Central memory CD8-positive, alpha-beta T cell (primary cell): ENCODE measurements at regions not wholly inside any gene's neighbourhood (a gene's known extent, or its start where the extent isn't known, plus 50 kb on each side); places are given as distances from the start of the nearest gene placed in this dataset.

Experiments
- ATAC-seq: fragments of 150-1000 bp; cut with Tn5 transposase; replicated peaks from 2 replicates; pipeline ENCODE4 v1.10.0; 2022; ENCODE audit warnings: mild to moderate bottlenecking, moderate FRiP score, moderate number of reproducible peaks; ENCODE audit not compliant: poor library complexity, severe bottlenecking; ENCODE audit errors: extremely low read depth
- DNase-seq, 2 donors: peaks; one replicate each; pipeline ENCODE4 v3.0.0; 2021; ENCODE audit warnings: low spot score in 2 of 2
- H3K27ac Mint-ChIP-seq: one replicate; pipeline ENCODE4 v1.8.0; 2022; ENCODE audit warnings: low read depth, mild to moderate bottlenecking, moderate library complexity, mixed read lengths
- H3K27me3 Mint-ChIP-seq: one replicate; pipeline ENCODE4 v1.8.0; 2022; ENCODE audit warnings: mixed read lengths
- H3K36me3 Mint-ChIP-seq: one replicate; pipeline ENCODE4 v1.8.0; 2022; ENCODE audit warnings: mild to moderate bottlenecking, moderate library complexity, mixed read lengths; ENCODE audit not compliant: insufficient read depth
- H3K4me1 Mint-ChIP-seq: one replicate; pipeline ENCODE4 v1.8.0; 2022; ENCODE audit warnings: mixed read lengths
- H3K4me3 Mint-ChIP-seq: one replicate; pipeline ENCODE4 v1.8.0; 2022; ENCODE audit warnings: mild to moderate bottlenecking, moderate library complexity, mixed read lengths
- H3K9me3 Mint-ChIP-seq: one replicate; pipeline ENCODE4 v1.8.0; 2022; ENCODE audit warnings: mixed read lengths

DNA sequence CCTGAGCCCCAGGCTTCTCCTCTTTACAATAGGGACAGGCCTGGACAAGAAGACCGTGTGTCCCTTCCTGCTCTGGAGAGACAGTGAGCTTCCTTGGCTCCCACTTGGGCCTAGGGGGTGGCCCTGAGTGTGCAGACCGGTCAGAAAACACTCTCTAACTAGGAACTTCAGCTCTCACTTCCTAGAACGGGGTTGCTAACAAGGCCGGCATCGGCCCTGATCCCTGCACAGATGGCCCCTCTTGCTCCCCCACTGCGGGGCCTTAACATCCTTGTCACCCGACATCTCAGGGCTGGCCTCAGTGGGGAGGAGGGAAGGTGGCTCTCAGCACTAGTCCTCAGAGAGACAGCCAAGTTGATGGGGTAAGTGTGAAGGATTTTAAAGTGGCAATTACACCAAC, 406.9 kb downstream of the CTTN start:
- DNase-seq (no peak), ATAC-seq (no peak)
- Mint-ChIP-seq H3K27me3 (peaks cover 15% of the 10 kb centered on the region), H3K4me3 (no peak overlapping the region), H3K36me3 (no peaks in the 10 kb centered on the region), H3K9me3 (no peaks in the 10 kb centered on the region), H3K27ac (no peak overlapping the region), H3K4me1 (no peaks in the 10 kb centered on the region)

GRCh38 chr11:70805971-70806370, 407.6 kb downstream of the CTTN start:
- H3K4me3 Mint-ChIP-seq, result no peak overlapping the region

GRCh38 chr11:70806461-70807194, 408.3 kb downstream of the CTTN start:
- Mint-ChIP-seq H3K4me1 (no peaks in the 10 kb centered on the region), H3K27me3 (peaks cover 15% of the 10 kb centered on the region), H3K4me3 (no peak overlapping the region), H3K9me3 (no peaks in the 10 kb centered on the region), H3K36me3 (no peaks in the 10 kb centered on the region), H3K27ac (no peak overlapping the region)
- ATAC-seq, result no peak
- no peak for DNase-seq

More at GRCh38 chr11:70805971-70806370, 407.6 kb downstream of the CTTN start:
- no peaks in the 10 kb centered on the region for H3K4me1 Mint-ChIP-seq
- no peak overlapping the region for H3K27ac Mint-ChIP-seq
- DNase-seq, result no peak
- no peaks in the 10 kb centered on the region for H3K9me3 Mint-ChIP-seq
- ATAC-seq, result no peak
- H3K27me3 Mint-ChIP-seq, result peaks cover 15% of the 10 kb centered on the region
- no peaks in the 10 kb centered on the region for H3K36me3 Mint-ChIP-seq

- ATAC-seq (no peak), DNase-seq (no peak)
- H3K27ac Mint-ChIP-seq, result no peak overlapping the region
- H3K4me1 Mint-ChIP-seq, result no peaks in the 10 kb centered on the region
- peaks cover 15% of the 10 kb centered on the region for H3K27me3 Mint-ChIP-seq
- H3K4me3 Mint-ChIP-seq, result no peak overlapping the region
- no peaks in the 10 kb centered on the region for H3K9me3 Mint-ChIP-seq
- H3K36me3 Mint-ChIP-seq, result no peaks in the 10 kb centered on the region
Measured at GRCh38 chr11:70807195-70807543, 408.8 kb downstream of the CTTN start.

GRCh38 chr11:70808686-70809375, 410.5 kb downstream of the CTTN start:
- H3K27me3 Mint-ChIP-seq, result peaks cover 11% of the 10 kb centered on the region
- no peaks in the 10 kb centered on the region for H3K4me1 Mint-ChIP-seq
- H3K27ac Mint-ChIP-seq, result no peak overlapping the region
- H3K4me3 Mint-ChIP-seq, result no peak overlapping the region
- DNase-seq, result no peak
- no peak for ATAC-seq
- H3K9me3 Mint-ChIP-seq, result no peaks in the 10 kb centered on the region
- H3K36me3 Mint-ChIP-seq, result no peaks in the 10 kb centered on the region

GRCh38 chr11:70810133-70810532, 411.8 kb downstream of the CTTN start:
- no peak overlapping the region for H3K4me3 Mint-ChIP-seq
- no peak for DNase-seq
- H3K4me1 Mint-ChIP-seq, result no peaks in the 10 kb centered on the region
- no peaks in the 10 kb centered on the region for H3K9me3 Mint-ChIP-seq
- no peaks in the 10 kb centered on the region for H3K36me3 Mint-ChIP-seq
- no peaks in the 10 kb centered on the region for H3K27me3 Mint-ChIP-seq
- ATAC-seq, result no peak
- H3K27ac Mint-ChIP-seq, result no peak overlapping the region

- Mint-ChIP-seq H3K36me3 (no peaks in the 10 kb centered on the region), H3K27me3 (no peaks in the 10 kb centered on the region), H3K4me1 (no peaks in the 10 kb centered on the region), H3K9me3 (no peaks in the 10 kb centered on the region), H3K4me3 (no peak overlapping the region), H3K27ac (no peak overlapping the region)
- ATAC-seq (no peak), DNase-seq (no peak)
Measured at GRCh38 chr11:70810681-70811080, 412.4 kb downstream of the CTTN start.

- Mint-ChIP-seq H3K4me1 (no peaks in the 10 kb centered on the region), H3K36me3 (no peaks in the 10 kb centered on the region), H3K27me3 (no peaks in the 10 kb centered on the region), H3K27ac (no peak overlapping the region), H3K4me3 (no peak overlapping the region), H3K9me3 (no peaks in the 10 kb centered on the region)
- no peak for DNase-seq
- ATAC-seq, result no peak
Measured at GRCh38 chr11:70811483-70811882, 413.2 kb downstream of the CTTN start.

DNA sequence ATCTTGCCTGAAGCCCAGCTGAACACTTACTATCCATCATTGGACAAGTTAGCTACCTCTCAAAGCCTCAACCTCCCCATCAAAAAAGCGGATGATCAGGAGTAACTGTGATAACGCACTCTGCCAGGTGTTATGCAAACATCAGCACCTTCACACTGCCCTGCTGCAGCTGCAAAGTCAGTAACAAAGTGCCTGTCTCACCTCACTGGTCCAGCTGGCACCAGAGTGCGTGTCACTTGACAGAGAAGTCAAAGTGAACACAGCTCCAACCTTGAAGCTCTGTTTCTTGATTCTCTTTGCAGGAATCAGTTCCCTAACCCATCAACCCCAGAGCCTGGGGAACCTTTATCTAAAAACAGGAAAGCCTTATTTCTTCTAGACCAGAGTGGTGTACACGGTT, 413.6 kb downstream of the CTTN start:
- H3K4me1 Mint-ChIP-seq, result no peaks in the 10 kb centered on the region
- H3K27me3 Mint-ChIP-seq, result no peaks in the 10 kb centered on the region
- ATAC-seq (no peak), DNase-seq (no peak)
- H3K27ac Mint-ChIP-seq, result no peak overlapping the region
- no peaks in the 10 kb centered on the region for H3K9me3 Mint-ChIP-seq
- H3K4me3 Mint-ChIP-seq, result no peak overlapping the region
- no peaks in the 10 kb centered on the region for H3K36me3 Mint-ChIP-seq

DNA sequence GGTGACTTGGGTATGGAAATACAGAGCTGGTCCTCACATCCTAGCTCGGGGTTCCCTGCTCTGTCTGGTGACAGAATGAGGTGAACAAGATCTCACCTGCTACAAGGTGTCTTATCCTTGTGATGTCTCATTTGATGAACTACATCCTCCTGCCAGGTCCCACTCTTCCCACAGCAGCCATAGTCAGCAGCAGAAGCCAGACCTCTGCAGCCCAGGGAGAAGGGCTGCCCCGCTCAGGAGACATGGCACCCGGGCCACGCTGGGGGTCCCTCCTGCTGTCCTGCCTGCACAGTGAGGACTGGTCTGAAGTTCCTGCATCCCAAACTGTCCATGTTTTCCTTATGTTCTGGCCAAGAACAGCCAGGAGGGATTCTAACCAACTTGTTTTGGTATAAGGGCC, 414.1 kb downstream of the CTTN start:
- H3K27ac Mint-ChIP-seq, result no peak overlapping the region

GRCh38 chr11:70813651-70814050, 415.3 kb downstream of the CTTN start:
- Mint-ChIP-seq H3K9me3 (no peaks in the 10 kb centered on the region), H3K27me3 (no peaks in the 10 kb centered on the region), H3K27ac (no peak overlapping the region), H3K4me1 (no peaks in the 10 kb centered on the region), H3K4me3 (no peak overlapping the region), H3K36me3 (no peaks in the 10 kb centered on the region)
- DNase-seq, result no peak
- ATAC-seq, result no peak

More for the DNA sequence above, 414.1 kb downstream of the CTTN start:
- H3K27me3 Mint-ChIP-seq, result no peaks in the 10 kb centered on the region
- no peak overlapping the region for H3K4me3 Mint-ChIP-seq
- DNase-seq (no peak), ATAC-seq (no peak)
- no peaks in the 10 kb centered on the region for H3K4me1 Mint-ChIP-seq
- H3K36me3 Mint-ChIP-seq, result no peaks in the 10 kb centered on the region
- no peaks in the 10 kb centered on the region for H3K9me3 Mint-ChIP-seq

GRCh38 chr11:70815485-70815832, 417.1 kb downstream of the CTTN start:
- Mint-ChIP-seq H3K9me3 (no peaks in the 10 kb centered on the region), H3K4me3 (no peak overlapping the region), H3K36me3 (peaks cover 2% of the 10 kb centered on the region), H3K27ac (no peak overlapping the region), H3K27me3 (peaks cover 8% of the 10 kb centered on the region), H3K4me1 (no peaks in the 10 kb centered on the region)
- DNase-seq (no peak), ATAC-seq (no peak)

GRCh38 chr11:70816156-70816678, 417.9 kb downstream of the CTTN start:
- no peak for ATAC-seq
- H3K27ac Mint-ChIP-seq, result no peak overlapping the region
- H3K9me3 Mint-ChIP-seq, result no peaks in the 10 kb centered on the region
- H3K36me3 Mint-ChIP-seq, result peaks cover 2% of the 10 kb centered on the region
- no peak for DNase-seq
- no peaks in the 10 kb centered on the region for H3K4me1 Mint-ChIP-seq
- H3K27me3 Mint-ChIP-seq, result peaks cover 8% of the 10 kb centered on the region
- H3K4me3 Mint-ChIP-seq, result no peak overlapping the region
